ENCODE measurements at regions not wholly inside any gene's neighbourhood (a gene's known extent, or its start where the extent isn't known, plus 50 kb on each side); places are given as distances from the start of the nearest gene placed in this dataset.

GRCh38 chr2:16324544-16324937, 341.1 kb downstream of the CYRIA start:
- TF ChIP-seq POLR2A (IDR thresholded peaks at IDR 0.05): no peak
- no peak for TF ChIP-seq POLR2AphosphoS5 (IDR thresholded peaks at IDR 0.05)
